K562 (cell line): ENCODE measurements at regions not wholly inside any gene's neighbourhood (a gene's known extent, or its start where the extent isn't known, plus 50 kb on each side); places are given as distances from the start of the nearest gene placed in this dataset.

Experiments used
- CTCF ChIP-seq, 3 experiments: IDR thresholded peaks in 2 of 3; conservative IDR thresholded peaks in 1 of 3; 2 replicates each; pipeline ENCODE4 v1.5.1; 2011 to 2012; ENCODE audit warnings: low read length in 3 of 3, mild to moderate bottlenecking in 3 of 3, control low read depth in 2 of 3, improper control_type of control experiment in 1 of 3, inconsistent platforms in 1 of 3, low read depth in 1 of 3, mixed read lengths in 1 of 3, moderate library complexity in 1 of 3; ENCODE audit not compliant: insufficient read depth in 2 of 3
- TARDBP ChIP-seq: fragments of 450-650 bp; IDR thresholded peaks from 2 replicates; pipeline ENCODE4 v1.6.1; 2016
- ZNF407 ChIP-seq: fragments of 450-650 bp; IDR thresholded peaks from 2 replicates; pipeline ENCODE4 v1.6.1; 2016; ENCODE audit warnings: low read depth
- ZNF512 ChIP-seq: IDR thresholded peaks from 2 replicates; pipeline ENCODE4 v1.6.1; 2016; ENCODE audit warnings: missing genetic modification characterization, missing compliant biosample characterization
- TF ChIP-seq, protein P1 (sequence below): sonication (generic); formaldehyde crosslinking; IDR thresholded peaks from 2 replicates; pipeline ENCODE4 v1.8.1; 2022; ENCODE audit warnings: missing genetic modification reagents
- TF ChIP-seq, protein P2 (sequence below): sonication (generic); formaldehyde crosslinking; IDR thresholded peaks from 2 replicates; pipeline ENCODE4 v1.8.0; 2022; ENCODE audit warnings: mild to moderate bottlenecking, missing genetic modification reagents

DNA sequence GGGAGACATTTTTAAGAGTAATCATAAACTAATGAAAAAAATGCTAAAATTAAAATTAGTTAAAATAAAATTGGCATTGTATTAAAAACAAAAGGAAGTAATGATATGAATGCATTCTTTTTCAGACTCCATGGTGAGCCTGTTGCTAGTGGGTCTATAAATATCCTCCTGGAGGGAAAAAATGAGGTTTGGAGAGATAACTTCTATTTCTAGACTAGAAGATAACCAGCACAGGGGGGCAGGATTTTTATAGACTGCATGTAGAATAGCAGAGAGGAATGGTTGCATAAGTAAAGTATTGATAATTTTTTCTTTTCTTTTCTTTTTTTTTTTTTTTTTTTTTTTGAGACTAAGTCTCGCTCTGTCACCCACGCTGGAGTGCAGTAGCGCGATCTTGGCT is 835.8 kb upstream of the VRK2 start (continued):
- TF ChIP-seq, protein P1, sequence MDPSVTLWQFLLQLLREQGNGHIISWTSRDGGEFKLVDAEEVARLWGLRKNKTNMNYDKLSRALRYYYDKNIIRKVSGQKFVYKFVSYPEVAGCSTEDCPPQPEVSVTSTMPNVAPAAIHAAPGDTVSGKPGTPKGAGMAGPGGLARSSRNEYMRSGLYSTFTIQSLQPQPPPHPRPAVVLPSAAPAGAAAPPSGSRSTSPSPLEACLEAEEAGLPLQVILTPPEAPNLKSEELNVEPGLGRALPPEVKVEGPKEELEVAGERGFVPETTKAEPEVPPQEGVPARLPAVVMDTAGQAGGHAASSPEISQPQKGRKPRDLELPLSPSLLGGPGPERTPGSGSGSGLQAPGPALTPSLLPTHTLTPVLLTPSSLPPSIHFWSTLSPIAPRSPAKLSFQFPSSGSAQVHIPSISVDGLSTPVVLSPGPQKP, result no peak
- TF ChIP-seq, protein P2, sequence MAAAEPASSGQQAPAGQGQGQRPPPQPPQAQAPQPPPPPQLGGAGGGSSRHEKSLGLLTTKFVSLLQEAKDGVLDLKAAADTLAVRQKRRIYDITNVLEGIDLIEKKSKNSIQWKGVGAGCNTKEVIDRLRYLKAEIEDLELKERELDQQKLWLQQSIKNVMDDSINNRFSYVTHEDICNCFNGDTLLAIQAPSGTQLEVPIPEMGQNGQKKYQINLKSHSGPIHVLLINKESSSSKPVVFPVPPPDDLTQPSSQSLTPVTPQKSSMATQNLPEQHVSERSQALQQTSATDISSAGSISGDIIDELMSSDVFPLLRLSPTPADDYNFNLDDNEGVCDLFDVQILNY, result no peak
- no peak for TF ChIP-seq ZNF407
- TF ChIP-seq TARDBP, result no peak
- no peak for TF ChIP-seq CTCF (IDR thresholded peaks at IDR 0.05 in 2 of 3, conservative IDR thresholded peaks at IDR 0.05 in 1 of 3; ENCODE audit: insufficient read depth in 2 of 3, low read depth in 1 of 3, low read length in 3 of 3)
- no peak for TF ChIP-seq ZNF512 (tag)
